MM.1S (cell line): ENCODE measurements at regions not wholly inside any gene's neighbourhood (a gene's known extent, or its start where the extent isn't known, plus 50 kb on each side); places are given as distances from the start of the nearest gene placed in this dataset.

ENCODE experiments used
- CTCF ChIP-seq: fragments of 300-600 bp; sonication (generic); IDR thresholded peaks from 2 replicates; pipeline ENCODE4 v1.5.1; 2016; ENCODE audit warnings: antibody characterized with exemption, low read length, mixed read lengths
- EZH2 ChIP-seq: fragments of 300-600 bp; sonication (generic); optimal IDR thresholded peaks from 2 replicates; pipeline ENCODE3; 2017; ENCODE audit warnings: low read depth, mild to moderate bottlenecking, antibody characterized with exemption, low read length, mixed read lengths
- EZH2phosphoT487 ChIP-seq: fragments of 300-600 bp; sonication (generic); IDR thresholded peaks from 2 replicates; pipeline ENCODE4 v1.6.1; 2018; ENCODE audit warnings: antibody characterized with exemption, low read length

GRCh38 chr14:97780804-97781203 is 983.6 kb downstream of the VRK1 start:
- no peak for TF ChIP-seq EZH2
- TF ChIP-seq CTCF: no peak
- TF ChIP-seq EZH2phosphoT487: no peak
